Stimulated activated CD4-positive, alpha-beta T cell treated with anti-CD3 and anti-CD28 coated beads, Interleukin-2, amount 100 ng/mL, for 24 hours (primary cell): ENCODE measurements at regions not wholly inside any gene's neighbourhood (a gene's known extent, or its start where the extent isn't known, plus 50 kb on each side); places are given as distances from the start of the nearest gene placed in this dataset.
"Not testable (repeated sequence)": the region's sequence is repeated elsewhere in the genome, so short reads cannot be mapped to it uniquely, and the experiment has no call there.

Source experiments
- DNase-seq, 2 donors: peaks; one replicate each; pipeline ENCODE4 v3.0.0-alpha.2; 2020

GRCh38 chr5:98328015-98328414 is 445.4 kb upstream of the RGMB start:
- no peak for DNase-seq

DNA sequence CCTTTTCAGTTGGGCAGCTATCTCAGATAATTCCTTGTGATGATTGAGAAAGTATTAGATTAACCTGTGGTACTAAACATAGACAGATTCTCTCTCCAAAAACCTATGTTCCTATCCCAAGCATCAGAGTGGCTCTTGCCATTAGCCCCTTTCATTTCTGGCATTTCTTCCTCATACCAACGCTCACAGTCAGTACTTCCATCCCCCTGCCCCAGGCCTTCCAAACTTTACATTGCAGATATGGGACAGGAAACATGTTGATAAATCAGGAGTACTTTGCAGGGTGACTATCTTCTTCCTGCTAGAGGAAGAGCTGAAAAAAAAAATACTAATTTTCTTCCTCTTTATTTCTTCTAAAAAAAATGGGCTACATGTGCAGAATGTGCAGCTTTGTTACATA is 442.6 kb upstream of the RGMB start:
- DNase-seq = no peak

- DNase-seq = no peak
Observed at GRCh38 chr5:98333921-98334320, 439.5 kb upstream of the RGMB start.

DNA sequence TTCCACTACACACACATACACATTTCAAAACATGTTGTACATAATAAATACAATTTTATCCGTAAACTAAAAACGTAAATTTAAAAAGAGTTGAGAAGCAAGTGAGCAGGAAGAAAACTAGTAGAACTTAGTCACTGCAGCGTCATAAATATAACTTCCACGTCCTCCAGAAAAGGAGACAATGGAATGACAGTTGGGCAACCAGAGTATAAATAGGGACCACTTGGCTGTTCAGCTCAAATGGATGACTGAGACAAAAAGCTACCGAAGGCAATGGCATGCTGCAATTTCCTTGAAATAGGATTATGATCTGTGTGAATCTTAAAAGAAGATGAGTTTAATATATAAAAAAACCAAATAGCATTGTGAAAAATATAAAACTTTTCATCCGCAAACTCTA is 438.5 kb upstream of the RGMB start:
- no peak for DNase-seq

DNA sequence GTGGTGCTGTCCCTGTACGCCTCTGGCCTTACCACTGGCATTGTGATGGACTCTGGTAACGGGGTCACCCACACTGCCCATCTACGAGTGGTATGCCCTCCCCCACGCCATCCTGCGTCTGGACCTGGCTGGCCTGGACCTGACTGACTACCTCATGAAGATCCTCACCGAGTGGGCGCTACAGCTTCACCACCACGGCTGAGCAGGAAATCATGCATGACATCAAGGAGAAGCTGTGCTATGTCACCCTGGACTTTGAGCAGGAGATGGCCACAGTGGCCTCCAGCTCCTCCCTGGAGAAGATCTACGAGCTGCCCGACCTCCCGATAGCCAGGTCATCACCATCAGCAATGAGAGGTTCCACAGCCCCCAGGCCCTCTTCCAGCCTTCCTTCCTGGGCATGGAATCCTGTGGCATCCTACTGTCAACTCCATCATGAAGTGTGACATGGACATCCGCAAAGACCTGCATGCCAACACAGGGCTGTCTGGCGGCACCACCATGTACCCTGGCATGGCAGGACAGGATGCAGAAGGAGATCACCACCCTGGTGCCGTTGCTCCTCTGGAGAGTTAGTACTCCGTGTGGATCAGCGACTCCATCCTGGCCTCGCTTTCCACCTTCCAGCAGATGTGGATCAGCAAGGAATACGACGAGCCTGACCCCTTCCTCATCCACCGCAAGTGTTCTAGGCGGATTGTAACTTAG is 434.2 kb upstream of the RGMB start:
- no peak for DNase-seq

DNA sequence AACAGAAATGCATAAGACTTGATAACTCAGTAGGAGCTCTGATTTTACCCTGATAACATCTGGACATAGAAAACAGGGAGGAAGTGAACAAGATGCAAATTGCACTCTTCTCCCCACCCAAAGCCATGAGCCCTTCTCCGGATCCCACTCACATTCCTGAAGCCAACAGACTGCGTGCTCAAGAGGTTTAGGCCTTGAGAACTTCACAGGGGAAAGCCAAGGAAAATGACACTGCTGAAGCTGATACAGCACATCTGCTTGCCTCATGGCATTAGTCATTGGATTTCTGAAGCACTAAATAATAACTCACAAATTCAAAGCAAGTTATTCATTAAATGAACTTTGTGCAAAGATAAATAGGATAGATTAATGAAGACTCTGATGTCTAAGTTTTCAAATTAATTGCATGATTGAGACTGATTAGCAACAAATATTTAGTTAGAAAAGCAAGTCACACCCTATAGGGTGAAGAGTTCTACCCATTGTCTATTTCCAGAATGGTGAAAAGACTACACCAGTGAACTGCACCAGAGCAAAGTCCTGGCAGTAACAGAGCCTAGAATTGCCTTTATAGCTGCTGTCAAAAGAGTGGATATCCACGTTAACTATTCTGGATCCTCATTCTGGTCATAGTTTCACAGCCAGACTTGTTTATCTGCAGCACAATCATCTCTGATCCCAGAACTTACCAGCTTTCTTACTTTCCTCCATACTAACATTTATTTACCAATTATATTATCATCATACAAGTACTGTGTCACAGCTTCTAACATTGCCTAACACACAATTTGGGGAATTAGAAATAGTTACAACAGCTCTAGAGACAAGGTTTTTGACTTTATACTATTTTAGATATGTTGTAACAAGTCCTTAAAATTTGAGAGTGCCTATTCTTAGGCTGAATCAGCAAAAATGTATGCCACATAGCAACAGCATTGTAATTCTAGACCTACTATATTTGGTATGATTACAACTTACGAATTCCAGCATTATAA is 432.1 kb upstream of the RGMB start:
- no peak for DNase-seq

- DNase-seq = not testable (repeated sequence)
Observed at GRCh38 chr5:98342958-98343660, 430.4 kb upstream of the RGMB start.

- no peak for DNase-seq
Observed at GRCh38 chr5:98349251-98349989, 424.0 kb upstream of the RGMB start.

DNA sequence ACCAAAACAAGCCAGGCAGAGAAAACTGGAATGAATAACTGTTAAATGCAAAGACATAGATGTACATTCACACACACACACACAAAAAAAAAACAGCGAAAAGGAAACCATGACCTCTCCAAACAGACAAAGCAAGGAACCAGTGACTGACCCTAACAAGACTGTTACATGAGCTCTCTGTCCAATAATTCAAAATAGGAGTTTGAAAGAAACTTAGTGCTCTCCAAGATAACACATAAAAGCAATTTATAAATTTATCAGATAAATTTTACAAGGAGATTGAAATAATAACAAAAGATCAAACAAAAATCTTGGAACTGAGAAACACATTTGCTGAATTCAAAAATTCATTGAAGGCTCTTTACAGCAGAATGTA is 423.5 kb upstream of the RGMB start:
- DNase-seq = no peak

- DNase-seq = no peak
Observed at GRCh38 chr5:98354922-98355321, 418.5 kb upstream of the RGMB start.

DNA sequence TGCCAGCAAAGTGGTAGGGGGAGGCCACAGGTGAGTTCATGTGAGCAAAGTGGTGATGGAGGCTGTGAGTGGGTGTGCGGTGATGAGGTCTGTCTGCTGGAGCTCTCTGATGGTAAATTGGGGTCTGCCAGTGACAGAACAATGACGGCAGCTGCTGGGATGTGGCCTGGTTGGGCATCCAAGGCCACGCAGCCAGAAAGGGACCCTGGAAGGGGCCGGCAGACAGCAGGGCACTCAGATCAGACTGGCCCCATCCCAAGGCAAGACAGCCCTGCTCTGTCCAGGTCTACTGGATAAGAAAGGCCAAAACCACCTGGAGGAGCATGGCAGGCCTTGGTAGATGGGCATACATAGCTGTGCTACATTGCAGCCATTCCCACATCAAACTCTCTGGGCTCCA is 412.9 kb upstream of the RGMB start:
- DNase-seq = no peak

- DNase-seq = no peak
Observed at GRCh38 chr5:98363157-98363556, 410.3 kb upstream of the RGMB start.

- no peak for DNase-seq
Observed at GRCh38 chr5:98364549-98364948, 408.9 kb upstream of the RGMB start.

DNA sequence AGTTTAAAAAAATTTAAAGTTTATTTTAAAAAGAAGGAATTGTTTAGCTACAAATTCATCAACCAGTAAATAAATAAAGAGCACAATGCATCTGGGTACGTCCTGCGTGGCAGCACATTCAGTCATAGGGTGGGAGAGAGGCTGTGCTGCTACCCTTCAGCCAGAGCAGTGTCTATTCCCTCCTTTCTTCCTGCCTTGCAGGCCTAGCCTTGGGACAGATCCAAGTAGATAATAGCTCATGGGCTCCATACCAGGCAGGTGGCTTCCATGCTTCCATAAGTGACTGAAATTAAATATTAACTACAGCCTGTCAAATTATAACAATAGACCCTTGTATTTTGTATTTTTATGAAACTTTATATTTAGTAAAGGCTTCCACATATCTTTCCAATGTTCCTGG is 408.3 kb upstream of the RGMB start:
- DNase-seq = no peak

- DNase-seq = no peak
Observed at GRCh38 chr5:98368141-98368540, 405.3 kb upstream of the RGMB start.

DNA sequence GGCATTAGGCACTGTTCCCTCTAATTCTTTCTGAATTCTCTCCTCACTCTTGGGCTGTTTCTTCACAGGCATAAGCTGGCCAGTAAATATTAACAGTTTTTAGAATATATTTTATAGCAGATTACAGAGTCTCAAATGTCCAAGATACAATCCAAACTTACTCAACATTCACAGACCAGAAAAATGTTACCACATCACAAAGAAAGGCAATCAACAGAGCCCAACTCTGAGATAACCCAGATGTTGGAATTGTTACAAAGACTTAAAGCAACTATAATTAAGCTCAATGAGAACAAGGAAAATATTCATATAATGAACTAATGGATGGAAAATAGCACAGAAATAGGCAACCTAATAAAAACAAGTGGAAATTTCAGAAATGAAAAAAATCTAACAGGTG is 401.1 kb upstream of the RGMB start:
- DNase-seq = no peak

- no peak for DNase-seq
Observed at GRCh38 chr5:98391921-98392625, 381.4 kb upstream of the RGMB start.

DNA sequence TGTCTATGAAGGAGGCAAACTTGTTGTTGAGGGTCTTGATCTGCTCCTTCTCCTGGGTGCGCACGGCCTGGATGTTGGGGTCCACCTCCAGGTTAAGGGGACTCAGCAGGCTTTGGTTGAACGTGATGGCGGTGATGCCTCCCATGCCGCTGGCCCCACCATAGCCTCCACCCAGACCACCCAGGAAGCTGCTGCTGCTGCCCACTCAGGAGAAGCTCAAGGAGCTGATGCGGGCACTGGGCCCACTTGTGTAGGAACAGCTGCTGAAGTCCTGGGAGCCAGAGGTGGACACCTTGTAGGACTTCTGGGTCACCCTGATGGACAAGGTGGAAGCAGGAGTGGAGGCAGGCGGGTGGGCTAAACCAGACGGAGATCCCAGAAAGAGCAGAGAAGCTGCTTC is 380.3 kb upstream of the RGMB start:
- DNase-seq = not testable (repeated sequence)

GRCh38 chr5:98397081-98397480 is 376.4 kb upstream of the RGMB start:
- no peak for DNase-seq

DNA sequence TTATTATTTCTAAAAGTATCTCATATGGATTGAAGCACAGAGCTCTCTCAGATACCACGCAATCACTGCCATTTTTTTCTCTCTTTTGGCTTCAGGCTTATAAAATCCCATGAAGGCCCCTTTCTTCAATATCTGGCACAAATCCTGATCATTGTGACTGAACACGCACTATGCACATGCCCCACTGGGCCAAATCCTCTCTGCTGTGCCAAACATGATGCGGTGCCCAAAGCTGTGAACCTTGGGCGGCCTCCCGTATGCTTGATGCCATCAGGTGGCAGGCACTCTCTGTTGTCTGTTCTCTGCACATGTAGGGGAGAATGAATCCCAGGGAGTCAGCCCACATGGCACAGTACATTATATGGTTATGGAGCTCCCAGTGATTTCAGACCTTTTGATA is 375.0 kb upstream of the RGMB start:
- no peak for DNase-seq

DNA sequence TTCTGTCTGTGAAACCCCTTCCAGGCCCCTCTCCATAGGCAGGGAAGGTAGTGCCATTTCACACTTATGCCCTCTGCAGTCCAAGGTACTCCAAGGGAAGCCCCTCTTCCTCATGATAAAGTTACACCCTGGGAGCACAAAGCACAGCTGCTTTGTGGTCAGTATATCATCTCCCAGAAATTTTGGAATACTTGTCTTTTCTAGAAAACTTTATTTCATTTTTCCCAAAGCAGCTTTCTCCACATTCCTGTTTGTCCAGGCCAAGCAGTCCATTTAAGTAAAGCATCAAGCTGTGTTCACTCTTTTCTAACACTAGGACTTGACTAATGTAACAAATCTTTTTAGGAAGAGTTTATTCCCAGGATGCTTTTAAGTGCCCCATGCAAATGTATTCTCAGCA is 371.8 kb upstream of the RGMB start:
- DNase-seq = no peak

DNA sequence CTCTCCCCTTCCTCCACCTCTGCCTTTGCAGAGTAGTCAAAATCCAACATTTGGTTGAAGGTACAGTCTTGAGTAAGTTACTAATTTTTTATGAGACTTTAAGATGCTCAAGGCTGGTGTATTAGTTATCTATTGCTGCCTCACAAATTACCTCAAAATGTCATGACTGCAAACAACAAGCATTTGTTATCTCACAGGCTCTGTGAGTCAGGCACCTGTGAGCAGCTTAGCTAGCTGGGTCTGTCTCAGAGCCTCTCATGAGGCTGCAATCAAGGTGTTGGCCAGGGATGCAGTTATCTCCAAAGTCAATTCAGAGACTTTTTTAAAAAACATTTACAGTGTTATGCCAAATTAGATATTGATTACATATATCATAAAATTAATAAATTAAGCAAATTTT is 371.3 kb upstream of the RGMB start:
- DNase-seq = no peak
